Karpas-422 (cell line): ENCODE measurements at regions not wholly inside any gene's neighbourhood (a gene's known extent, or its start where the extent isn't known, plus 50 kb on each side); places are given as distances from the start of the nearest gene placed in this dataset.

Experiments used
- DNase-seq: peaks from one replicate; pipeline ENCODE4 v3.0.0-alpha.2; 2015
- H2AFZ ChIP-seq: fragments of 200-600 bp; sonication (generic); 2 replicates; pipeline ENCODE4 v1.6.1; 2014; ENCODE audit warnings: antibody characterized with exemption, low read length, mixed read lengths
- H3K27ac ChIP-seq: fragments of 200-600 bp; sonication (generic); 2 replicates; pipeline ENCODE4 v1.5.1; 2014; ENCODE audit warnings: mild to moderate bottlenecking, low read length, moderate library complexity
- H3K27me3 ChIP-seq: fragments of 200-600 bp; sonication (generic); 2 replicates; pipeline ENCODE4 v1.6.1; 2014; ENCODE audit warnings: low read length, mixed read lengths
- H3K36me3 ChIP-seq: fragments of 200-600 bp; sonication (generic); 2 replicates; pipeline ENCODE4 v1.6.1; 2014; ENCODE audit warnings: low read length, mixed read lengths; ENCODE audit not compliant: insufficient read depth
- H3K4me1 ChIP-seq: fragments of 200-600 bp; sonication (generic); 2 replicates; pipeline ENCODE4 v1.6.1; 2014; ENCODE audit warnings: mild to moderate bottlenecking, low read length, mixed read lengths
- H3K4me2 ChIP-seq: fragments of 200-600 bp; sonication (generic); 2 replicates; pipeline ENCODE4 v1.6.1; 2014; ENCODE audit warnings: low read length, low read depth, mild to moderate bottlenecking; ENCODE audit not compliant: poor library complexity, severe bottlenecking
- H3K4me3 ChIP-seq: fragments of 200-600 bp; sonication (generic); 2 replicates; pipeline ENCODE4 v1.5.1; 2014; ENCODE audit warnings: mild to moderate bottlenecking, antibody characterized with exemption, low read length, mixed read lengths
- H3K79me2 ChIP-seq: fragments of 200-600 bp; sonication (generic); 2 replicates; pipeline ENCODE4 v1.6.1; 2014; ENCODE audit warnings: mild to moderate bottlenecking, low read length, mixed read lengths
- H3K9ac ChIP-seq: fragments of 200-600 bp; sonication (generic); 2 replicates; pipeline ENCODE4 v1.6.0; 2014; ENCODE audit warnings: low read length
- H3K9me2 ChIP-seq: fragments of 200-600 bp; sonication (generic), shearing (Covaris generic); replicated peaks from 2 replicates; pipeline ENCODE4 v1.6.0; 2014; ENCODE audit warnings: mild to moderate bottlenecking, low read length, moderate library complexity; ENCODE audit not compliant: insufficient read depth
- H3K9me3 ChIP-seq: fragments of 300-700, 200-600 bp; sonication (generic); 2 replicates; pipeline ENCODE4 v1.6.1; 2014; ENCODE audit warnings: low read length, mixed read lengths
- H4K20me1 ChIP-seq: fragments of 200-600 bp; sonication (generic); 2 replicates; pipeline ENCODE4 v1.6.1; 2014; ENCODE audit warnings: mild to moderate bottlenecking, antibody characterized with exemption, low read length, low read depth; ENCODE audit not compliant: insufficient read depth

- no peaks in the 10 kb centered on the region for H3K9me2 ChIP-seq
- no peaks in the 10 kb centered on the region for H3K27me3 ChIP-seq
- no peaks in the 10 kb centered on the region for H3K79me2 ChIP-seq
- H3K4me2 ChIP-seq = no peak overlapping the region
- H2AFZ ChIP-seq = no peak overlapping the region
- H3K27ac ChIP-seq = no peak overlapping the region
- H3K4me3 ChIP-seq = no peak overlapping the region
- no peaks in the 10 kb centered on the region for H4K20me1 ChIP-seq
- H3K36me3 ChIP-seq = no peaks in the 10 kb centered on the region
- H3K4me1 ChIP-seq = no peaks in the 10 kb centered on the region
- peaks cover 38% of the 10 kb centered on the region for H3K9me3 ChIP-seq
- DNase-seq = no peak
- H3K9ac ChIP-seq = no peak overlapping the region
These were observed 135.1 kb downstream of the PCDH7 start for GRCh38 chr4:30855232-30855631.

GRCh38 chr4:30856795-30857564 is 136.8 kb downstream of the PCDH7 start:
- H3K4me3 ChIP-seq = no peak overlapping the region
- H3K36me3 ChIP-seq = no peaks in the 10 kb centered on the region
- H3K27me3 ChIP-seq = no peaks in the 10 kb centered on the region
- H3K9me2 ChIP-seq = no peaks in the 10 kb centered on the region
- H3K9me3 ChIP-seq = peaks cover 32% of the 10 kb centered on the region
- H2AFZ ChIP-seq = no peak overlapping the region
- no peak overlapping the region for H3K4me2 ChIP-seq
- H3K4me1 ChIP-seq = no peaks in the 10 kb centered on the region
- no peak for DNase-seq
- H4K20me1 ChIP-seq = no peaks in the 10 kb centered on the region
- H3K79me2 ChIP-seq = no peaks in the 10 kb centered on the region
- H3K9ac ChIP-seq = no peak overlapping the region
- H3K27ac ChIP-seq = no peak overlapping the region

GRCh38 chr4:30860978-30861377 is 140.8 kb downstream of the PCDH7 start:
- Histone ChIP-seq H3K27ac (no peak overlapping the region), H3K9ac (no peak overlapping the region), H2AFZ (no peak overlapping the region), H4K20me1 (no peaks in the 10 kb centered on the region), H3K9me3 (peaks cover 35% of the 10 kb centered on the region), H3K9me2 (no peaks in the 10 kb centered on the region), H3K4me2 (no peak overlapping the region), H3K79me2 (no peaks in the 10 kb centered on the region), H3K36me3 (no peaks in the 10 kb centered on the region), H3K27me3 (no peaks in the 10 kb centered on the region), H3K4me3 (no peak overlapping the region), H3K4me1 (no peaks in the 10 kb centered on the region)
- no peak for DNase-seq

GRCh38 chr4:30862196-30862595 is 142.0 kb downstream of the PCDH7 start:
- Histone ChIP-seq H3K4me1 (no peaks in the 10 kb centered on the region), H3K27me3 (no peaks in the 10 kb centered on the region), H3K4me3 (no peak overlapping the region), H4K20me1 (no peaks in the 10 kb centered on the region), H3K9me3 (peaks cover 32% of the 10 kb centered on the region), H3K36me3 (no peaks in the 10 kb centered on the region), H2AFZ (no peak overlapping the region), H3K27ac (no peak overlapping the region), H3K4me2 (no peak overlapping the region), H3K9ac (no peak overlapping the region), H3K9me2 (no peaks in the 10 kb centered on the region), H3K79me2 (no peaks in the 10 kb centered on the region)
- DNase-seq = no peak

GRCh38 chr4:30863021-30863420 is 142.9 kb downstream of the PCDH7 start:
- Histone ChIP-seq H3K4me3 (no peak overlapping the region), H4K20me1 (no peaks in the 10 kb centered on the region), H3K4me2 (no peak overlapping the region), H3K36me3 (no peaks in the 10 kb centered on the region), H2AFZ (no peak overlapping the region), H3K9me3 (peaks cover 32% of the 10 kb centered on the region), H3K27me3 (no peaks in the 10 kb centered on the region), H3K27ac (no peak overlapping the region), H3K9ac (no peak overlapping the region), H3K4me1 (no peaks in the 10 kb centered on the region), H3K79me2 (no peaks in the 10 kb centered on the region), H3K9me2 (no peaks in the 10 kb centered on the region)
- DNase-seq = no peak

- no peak overlapping the region for H3K9ac ChIP-seq
- no peaks in the 10 kb centered on the region for H4K20me1 ChIP-seq
- no peaks in the 10 kb centered on the region for H3K4me1 ChIP-seq
- no peak overlapping the region for H3K27ac ChIP-seq
- peaks cover 35% of the 10 kb centered on the region for H3K9me3 ChIP-seq
- H3K4me3 ChIP-seq = no peak overlapping the region
- no peak overlapping the region for H3K4me2 ChIP-seq
- no peaks in the 10 kb centered on the region for H3K9me2 ChIP-seq
- no peak overlapping the region for H2AFZ ChIP-seq
- H3K79me2 ChIP-seq = no peaks in the 10 kb centered on the region
- H3K27me3 ChIP-seq = no peaks in the 10 kb centered on the region
- H3K36me3 ChIP-seq = no peaks in the 10 kb centered on the region
- DNase-seq = no peak
These were observed 145.5 kb downstream of the PCDH7 start for GRCh38 chr4:30865691-30866090.

GRCh38 chr4:30866346-30866745 is 146.2 kb downstream of the PCDH7 start:
- Histone ChIP-seq H2AFZ (no peak overlapping the region), H3K36me3 (no peaks in the 10 kb centered on the region), H4K20me1 (no peaks in the 10 kb centered on the region), H3K27me3 (no peaks in the 10 kb centered on the region), H3K79me2 (no peaks in the 10 kb centered on the region), H3K4me2 (no peak overlapping the region), H3K27ac (no peak overlapping the region), H3K9me2 (no peaks in the 10 kb centered on the region), H3K9ac (no peak overlapping the region), H3K4me1 (no peaks in the 10 kb centered on the region), H3K9me3 (peaks cover 32% of the 10 kb centered on the region), H3K4me3 (no peak overlapping the region)
- DNase-seq = no peak

- Histone ChIP-seq H3K27ac (no peak overlapping the region), H3K4me3 (no peak overlapping the region), H3K9ac (no peak overlapping the region), H3K79me2 (no peaks in the 10 kb centered on the region), H3K27me3 (no peaks in the 10 kb centered on the region), H3K4me2 (no peak overlapping the region), H3K4me1 (no peaks in the 10 kb centered on the region), H3K9me3 (peaks cover 27% of the 10 kb centered on the region), H4K20me1 (no peaks in the 10 kb centered on the region), H2AFZ (no peak overlapping the region), H3K36me3 (no peaks in the 10 kb centered on the region), H3K9me2 (no peaks in the 10 kb centered on the region)
- no peak for DNase-seq
These were observed 146.7 kb downstream of the PCDH7 start for GRCh38 chr4:30866907-30867306.
